Keratinocyte (primary cell): ENCODE measurements at regions not wholly inside any gene's neighbourhood (a gene's known extent, or its start where the extent isn't known, plus 50 kb on each side); places are given as distances from the start of the nearest gene placed in this dataset.

Source experiments
- DNase-seq: peaks from one replicate; pipeline ENCODE4 v3.0.0-alpha.2; 2011; ENCODE audit warnings: low read depth, missing footprints, low spot score
- FAIRE-seq: peaks from 2 replicates; lab custom pipeline; 2011; peaks lifted over from hg19 to GRCh38; lab: Jason Lieb, UNC
- H2AFZ ChIP-seq: 2 replicates; pipeline ENCODE4 v1.6.0; 2012; ENCODE audit warnings: low read length, control low read depth, inconsistent platforms; ENCODE audit not compliant: control insufficient read depth
- H3K27ac ChIP-seq: 2 replicates; pipeline ENCODE4 v1.5.1; 2011; ENCODE audit warnings: low read length; ENCODE audit not compliant: control insufficient read depth, insufficient read depth
- H3K27me3 ChIP-seq: 3 replicates; pipeline ENCODE4 v1.6.0; 2011; ENCODE audit warnings: low read length; ENCODE audit not compliant: control insufficient read depth, insufficient read depth; ENCODE audit errors: extremely low read depth
- H3K36me3 ChIP-seq, 2 experiments: 2 replicates in 1 of 2; 3 replicates in 1 of 2; pipeline ENCODE4 v1.5.1; 2011; ENCODE audit warnings: low read length in 2 of 2, mild to moderate bottlenecking in 1 of 2; ENCODE audit not compliant: control insufficient read depth in 2 of 2, insufficient read depth in 2 of 2; ENCODE audit errors: extremely low read depth in 1 of 2
- H3K4me1 ChIP-seq: 3 replicates; pipeline ENCODE4 v1.5.1; 2011; ENCODE audit warnings: low read length; ENCODE audit not compliant: control insufficient read depth, insufficient read depth; ENCODE audit errors: extremely low read depth
- H3K4me2 ChIP-seq: 3 replicates; pipeline ENCODE4 v1.6.0; 2011; ENCODE audit warnings: low read depth, low read length; ENCODE audit not compliant: control insufficient read depth, insufficient read depth; ENCODE audit errors: extremely low read depth
- H3K4me3 ChIP-seq, 3 experiments: fragments of 200-600 bp in 1 of 3; sonication (generic) in 1 of 3; 2 replicates in 2 of 3; 3 replicates in 1 of 3; pipeline ENCODE4 v1.5.1; 2011 to 2016; ENCODE audit warnings: low read length in 3 of 3, mild to moderate bottlenecking in 3 of 3, control low read depth in 2 of 3, inconsistent platforms in 1 of 3, low read depth in 1 of 3, mixed read lengths in 1 of 3, mixed run types in 1 of 3, moderate library complexity in 1 of 3; ENCODE audit not compliant: control insufficient read depth in 2 of 3, insufficient read depth in 2 of 3; ENCODE audit errors: extremely low read depth in 1 of 3
- H3K79me2 ChIP-seq: 2 replicates; pipeline ENCODE4 v1.6.0; 2012; ENCODE audit warnings: low read length; ENCODE audit not compliant: control insufficient read depth, insufficient read depth
- H3K9ac ChIP-seq: 3 replicates; pipeline ENCODE4 v1.6.0; 2011; ENCODE audit warnings: low read length; ENCODE audit not compliant: control insufficient read depth, insufficient read depth; ENCODE audit errors: extremely low read depth
- H3K9me1 ChIP-seq: 3 replicates; pipeline ENCODE4 v1.6.0; 2011; ENCODE audit warnings: low read length; ENCODE audit not compliant: control insufficient read depth, insufficient read depth; ENCODE audit errors: extremely low read depth
- H3K9me3 ChIP-seq: 2 replicates; pipeline ENCODE4 v1.5.1; 2012; ENCODE audit warnings: low read depth, low read length; ENCODE audit not compliant: control insufficient read depth
- H4K20me1 ChIP-seq: 3 replicates; pipeline ENCODE4 v1.6.0; 2011; ENCODE audit warnings: low read length; ENCODE audit not compliant: control insufficient read depth, insufficient read depth; ENCODE audit errors: extremely low read depth
- CTCF ChIP-seq, 3 experiments: IDR thresholded peaks in 1 of 3; conservative IDR thresholded peaks in 1 of 3; optimal IDR thresholded peaks in 1 of 3; 2 replicates in 2 of 3; 3 replicates in 1 of 3; pipeline versions ENCODE3 to v1.5.1; 2011; ENCODE audit warnings: low read length in 3 of 3, mild to moderate bottlenecking in 3 of 3, moderate library complexity in 2 of 3, control low read depth in 1 of 3, inconsistent platforms in 1 of 3; ENCODE audit not compliant: insufficient read depth in 2 of 3; ENCODE audit errors: extremely low read depth in 1 of 3
- EZH2 ChIP-seq: IDR thresholded peaks from one replicate; pipeline ENCODE4 v1.6.1; 2012; ENCODE audit warnings: inconsistent platforms, mild to moderate bottlenecking, low read length, moderate library complexity
- dilution Hi-C: fragments of 300-500 bp; cut with MboI; formaldehyde crosslinking; loops from one replicate; pipeline ENCODE4 v1.7.0; 2020; ENCODE audit warnings: low sequenced_read_pairs; ENCODE audit not compliant: extremely low pct_ligation_motif_present

- Histone ChIP-seq H3K79me2 (no peaks in the 10 kb centered on the region), H3K27me3 (no peaks in the 10 kb centered on the region), H3K27ac (no peak overlapping the region), H3K9me1 (no peaks in the 10 kb centered on the region), H2AFZ (no peak overlapping the region), H3K9me3 (no peaks in the 10 kb centered on the region), H3K4me3 (no peak overlapping the region), H4K20me1 (no peaks in the 10 kb centered on the region), H3K4me2 (no peak overlapping the region), H3K9ac (no peak overlapping the region), H3K4me1 (peaks cover 17% of the 10 kb centered on the region), H3K36me3 (no peaks in the 10 kb centered on the region)
- DNase-seq = no peak
- TF ChIP-seq EZH2 (no peak), CTCF (optimal IDR thresholded peaks at IDR 0.05 in 1 of 3, IDR thresholded peaks at IDR 0.05 in 1 of 3, conservative IDR thresholded peaks at IDR 0.05 in 1 of 3; ENCODE audit: extremely low read depth in 1 of 3, insufficient read depth in 2 of 3, low read length in 3 of 3) (no peak)
- dilution Hi-C loops = no loop called here
- no peak for FAIRE-seq
Measured at GRCh38 chr1:201720522-201720844, 108.5 kb upstream of the IPO9 start.

DNA sequence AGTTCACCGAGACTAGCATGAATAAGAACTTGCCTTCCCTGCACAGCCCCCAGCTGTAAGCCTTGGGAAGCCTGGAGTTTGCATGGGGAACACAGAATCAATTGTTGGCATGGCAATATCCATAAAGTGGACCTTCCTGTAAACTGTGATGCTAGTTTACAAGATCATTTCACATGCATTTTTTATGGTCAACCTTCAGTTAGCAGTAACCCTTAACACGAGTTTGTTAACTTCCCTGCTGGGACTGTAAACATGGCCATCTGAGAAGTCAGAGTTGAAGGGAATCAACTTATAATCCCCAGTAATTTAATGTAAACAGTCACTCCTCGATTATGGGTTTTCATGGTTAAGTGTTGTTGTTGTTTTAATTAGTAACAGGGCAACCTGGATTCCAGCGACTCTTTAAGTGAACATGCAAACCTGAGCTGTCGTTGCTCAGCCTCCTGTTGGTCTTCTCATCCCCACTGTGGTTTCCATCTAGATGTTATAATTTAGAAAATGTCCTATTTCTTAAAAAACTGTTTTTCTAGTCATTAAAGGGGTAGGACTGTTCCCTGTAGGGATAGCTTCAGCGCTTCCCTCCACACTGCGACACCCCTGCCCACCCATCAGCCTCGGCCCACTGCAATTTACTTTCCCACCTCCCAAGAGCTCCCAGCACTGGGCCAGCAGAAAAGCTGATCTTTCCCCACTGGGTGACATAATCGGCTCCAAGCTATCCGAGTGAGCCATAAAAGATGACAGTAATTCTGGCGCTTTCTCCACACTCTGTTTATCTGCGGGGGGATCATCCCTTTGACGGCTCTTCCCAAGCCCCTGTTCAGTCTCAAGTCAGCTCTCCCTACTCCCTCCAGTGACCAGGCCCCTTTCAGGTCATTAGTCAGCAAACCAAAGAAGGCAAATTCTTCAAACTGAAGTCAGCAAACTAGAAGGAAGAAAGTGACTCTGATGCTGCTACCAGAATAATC, 107.6 kb upstream of the IPO9 start:
- Histone ChIP-seq H3K4me2 (no peak overlapping the region), H3K4me3 (no peak overlapping the region), H3K9me1 (no peaks in the 10 kb centered on the region), H3K27me3 (no peaks in the 10 kb centered on the region), H3K9ac (no peak overlapping the region), H4K20me1 (no peaks in the 10 kb centered on the region), H3K79me2 (no peaks in the 10 kb centered on the region), H3K27ac (no peak overlapping the region), H3K36me3 (no peaks in the 10 kb centered on the region), H3K4me1 (peaks cover 10% of the 10 kb centered on the region), H2AFZ (no peak overlapping the region), H3K9me3 (no peaks in the 10 kb centered on the region)
- DNase-seq = no peak
- no peak for FAIRE-seq
- dilution Hi-C loops = no loop called here
- TF ChIP-seq CTCF (optimal IDR thresholded peaks at IDR 0.05 in 1 of 3, IDR thresholded peaks at IDR 0.05 in 1 of 3, conservative IDR thresholded peaks at IDR 0.05 in 1 of 3; ENCODE audit: extremely low read depth in 1 of 3, insufficient read depth in 2 of 3, low read length in 3 of 3) (no peak), EZH2 (no peak)
